Erythroblast (primary cell): ENCODE measurements at regions not wholly inside any gene's neighbourhood (a gene's known extent, or its start where the extent isn't known, plus 50 kb on each side); places are given as distances from the start of the nearest gene placed in this dataset.

ENCODE experiments used
- GATA1 ChIP-seq: IDR thresholded peaks from 2 replicates; pipeline ENCODE4 v1.6.1; 2011; ENCODE audit warnings: low read depth, mild to moderate bottlenecking, control low read depth, low read length, moderate library complexity
- POLR2A ChIP-seq: IDR thresholded peaks from 2 replicates; pipeline ENCODE4 v1.6.1; 2011; ENCODE audit warnings: mild to moderate bottlenecking, low read length

GRCh38 chr17:54085020-54085419 is 262.3 kb downstream of the KIF2B start:
- TF ChIP-seq POLR2A (no peak), GATA1 (no peak)
